ENCODE measurements at regions not wholly inside any gene's neighbourhood (a gene's known extent, or its start where the extent isn't known, plus 50 kb on each side); places are given as distances from the start of the nearest gene placed in this dataset.

DNA sequence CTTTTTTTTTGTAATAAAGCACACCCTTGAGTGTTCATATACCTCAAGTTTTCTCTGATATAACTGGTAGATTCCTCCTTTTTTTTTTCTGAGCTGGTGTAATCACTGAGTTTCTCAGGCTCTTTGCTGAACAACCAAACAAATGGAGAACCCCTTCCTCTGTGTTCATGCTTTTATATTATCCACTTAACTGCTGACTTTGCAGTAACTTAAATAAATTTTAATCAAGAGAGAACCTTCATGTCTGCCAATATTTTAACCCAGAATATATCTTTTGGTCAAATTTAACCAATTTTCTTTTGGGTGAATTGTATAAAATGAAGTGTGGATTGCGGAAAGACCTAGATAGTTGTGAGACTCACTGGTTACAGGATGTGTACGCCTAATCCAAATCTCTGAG, 833.0 kb upstream of the COX7C start:
- TF ChIP-seq POLR2A (IDR thresholded peaks at IDR 0.05), result no peak
- TF ChIP-seq CTCF (IDR thresholded peaks at IDR 0.05), result no peak
